ENCODE measurements at regions not wholly inside any gene's neighbourhood (a gene's known extent, or its start where the extent isn't known, plus 50 kb on each side); places are given as distances from the start of the nearest gene placed in this dataset.

- no peak for DNase-seq
- H3K27ac Mint-ChIP-seq = no peak overlapping the region
- H3K9me3 Mint-ChIP-seq = peaks cover 2% of the 10 kb centered on the region
- no peaks in the 10 kb centered on the region for H3K4me1 Mint-ChIP-seq (ENCODE audit: low read depth)
- no peaks in the 10 kb centered on the region for H3K27me3 Mint-ChIP-seq
- no peak overlapping the region for H3K4me3 Mint-ChIP-seq
- no peaks in the 10 kb centered on the region for H3K36me3 Mint-ChIP-seq (ENCODE audit: low read depth)
Measured at GRCh38 chr5:52497133-52497693, 290.5 kb upstream of the ITGA1 start.

- H3K4me3 Mint-ChIP-seq = no peak overlapping the region
- no peak for DNase-seq
- no peaks in the 10 kb centered on the region for H3K4me1 Mint-ChIP-seq (ENCODE audit: low read depth)
- H3K27me3 Mint-ChIP-seq = no peaks in the 10 kb centered on the region
- H3K36me3 Mint-ChIP-seq (ENCODE audit: low read depth) = no peaks in the 10 kb centered on the region
- no peak overlapping the region for H3K27ac Mint-ChIP-seq
- H3K9me3 Mint-ChIP-seq = peaks cover 2% of the 10 kb centered on the region
Measured at GRCh38 chr5:52498607-52499006, 289.1 kb upstream of the ITGA1 start.

- DNase-seq = no peak
- no peaks in the 10 kb centered on the region for H3K9me3 Mint-ChIP-seq
- no peaks in the 10 kb centered on the region for H3K27me3 Mint-ChIP-seq
- H3K4me1 Mint-ChIP-seq (ENCODE audit: low read depth) = peaks cover 3% of the 10 kb centered on the region
- no peak overlapping the region for H3K27ac Mint-ChIP-seq
- H3K4me3 Mint-ChIP-seq = no peak overlapping the region
- no peaks in the 10 kb centered on the region for H3K36me3 Mint-ChIP-seq (ENCODE audit: low read depth)
Measured at GRCh38 chr5:52502460-52502999, 285.2 kb upstream of the ITGA1 start.

GRCh38 chr5:52504584-52505240, 283.0 kb upstream of the ITGA1 start:
- DNase-seq = no peak
- no peak overlapping the region for H3K27ac Mint-ChIP-seq
- H3K27me3 Mint-ChIP-seq = no peaks in the 10 kb centered on the region
- H3K36me3 Mint-ChIP-seq (ENCODE audit: low read depth) = no peaks in the 10 kb centered on the region
- H3K9me3 Mint-ChIP-seq = no peaks in the 10 kb centered on the region
- peaks cover 3% of the 10 kb centered on the region for H3K4me1 Mint-ChIP-seq (ENCODE audit: low read depth)
- H3K4me3 Mint-ChIP-seq = no peak overlapping the region

GRCh38 chr5:52517667-52518066, 270.0 kb upstream of the ITGA1 start:
- Mint-ChIP-seq H3K27ac (no peak overlapping the region), H3K27me3 (no peaks in the 10 kb centered on the region), H3K36me3 (ENCODE audit: low read depth) (no peaks in the 10 kb centered on the region), H3K4me1 (ENCODE audit: low read depth) (no peaks in the 10 kb centered on the region), H3K9me3 (no peaks in the 10 kb centered on the region), H3K4me3 (no peak overlapping the region)
- DNase-seq = no peak

- no peaks in the 10 kb centered on the region for H3K27me3 Mint-ChIP-seq
- no peak overlapping the region for H3K4me3 Mint-ChIP-seq
- H3K9me3 Mint-ChIP-seq = no peaks in the 10 kb centered on the region
- H3K36me3 Mint-ChIP-seq (ENCODE audit: low read depth) = no peaks in the 10 kb centered on the region
- no peaks in the 10 kb centered on the region for H3K4me1 Mint-ChIP-seq (ENCODE audit: low read depth)
- DNase-seq = no peak
- no peak overlapping the region for H3K27ac Mint-ChIP-seq
Measured at GRCh38 chr5:52520171-52520570, 267.5 kb upstream of the ITGA1 start.

- H3K4me3 Mint-ChIP-seq = no peak overlapping the region
Measured at GRCh38 chr5:52521236-52521635, 266.5 kb upstream of the ITGA1 start.

GRCh38 chr5:52523701-52524100, 264.0 kb upstream of the ITGA1 start:
- no peaks in the 10 kb centered on the region for H3K36me3 Mint-ChIP-seq (ENCODE audit: low read depth)
- DNase-seq = no peak
- no peak overlapping the region for H3K4me3 Mint-ChIP-seq
- H3K9me3 Mint-ChIP-seq = no peaks in the 10 kb centered on the region
- H3K27me3 Mint-ChIP-seq = no peaks in the 10 kb centered on the region
- no peak overlapping the region for H3K27ac Mint-ChIP-seq
- no peaks in the 10 kb centered on the region for H3K4me1 Mint-ChIP-seq (ENCODE audit: low read depth)

More at GRCh38 chr5:52521236-52521635, 266.5 kb upstream of the ITGA1 start:
- no peak overlapping the region for H3K27ac Mint-ChIP-seq
- H3K4me1 Mint-ChIP-seq (ENCODE audit: low read depth) = no peaks in the 10 kb centered on the region
- H3K36me3 Mint-ChIP-seq (ENCODE audit: low read depth) = no peaks in the 10 kb centered on the region
- DNase-seq = no peak
- no peaks in the 10 kb centered on the region for H3K27me3 Mint-ChIP-seq
- H3K9me3 Mint-ChIP-seq = no peaks in the 10 kb centered on the region

GRCh38 chr5:52531105-52531504, 256.6 kb upstream of the ITGA1 start:
- Mint-ChIP-seq H3K27ac (no peak overlapping the region), H3K36me3 (ENCODE audit: low read depth) (no peaks in the 10 kb centered on the region), H3K4me1 (ENCODE audit: low read depth) (no peaks in the 10 kb centered on the region), H3K27me3 (peaks cover 4% of the 10 kb centered on the region), H3K9me3 (peaks cover 9% of the 10 kb centered on the region), H3K4me3 (no peak overlapping the region)
- DNase-seq = no peak

- Mint-ChIP-seq H3K9me3 (no peaks in the 10 kb centered on the region), H3K4me1 (ENCODE audit: low read depth) (no peaks in the 10 kb centered on the region), H3K27me3 (peaks cover 7% of the 10 kb centered on the region), H3K4me3 (no peak overlapping the region), H3K36me3 (ENCODE audit: low read depth) (no peaks in the 10 kb centered on the region), H3K27ac (no peak overlapping the region)
- no peak for DNase-seq
Measured at GRCh38 chr5:52543594-52543993, 244.1 kb upstream of the ITGA1 start.

GRCh38 chr5:52544738-52545137, 243.0 kb upstream of the ITGA1 start:
- H3K9me3 Mint-ChIP-seq = no peaks in the 10 kb centered on the region
- H3K4me1 Mint-ChIP-seq (ENCODE audit: low read depth) = no peaks in the 10 kb centered on the region
- no peak overlapping the region for H3K27ac Mint-ChIP-seq
- DNase-seq = no peak
- H3K27me3 Mint-ChIP-seq = peaks cover 7% of the 10 kb centered on the region
- no peaks in the 10 kb centered on the region for H3K36me3 Mint-ChIP-seq (ENCODE audit: low read depth)
- H3K4me3 Mint-ChIP-seq = no peak overlapping the region

- DNase-seq = no peak
- Mint-ChIP-seq H3K9me3 (no peaks in the 10 kb centered on the region), H3K36me3 (ENCODE audit: low read depth) (no peaks in the 10 kb centered on the region), H3K27ac (no peak overlapping the region), H3K27me3 (peaks cover 8% of the 10 kb centered on the region), H3K4me3 (no peak overlapping the region), H3K4me1 (ENCODE audit: low read depth) (no peaks in the 10 kb centered on the region)
Measured at GRCh38 chr5:52554293-52554692, 233.4 kb upstream of the ITGA1 start.

- Mint-ChIP-seq H3K27me3 (peaks cover 9% of the 10 kb centered on the region), H3K4me3 (no peak overlapping the region), H3K9me3 (no peaks in the 10 kb centered on the region), H3K27ac (no peak overlapping the region), H3K36me3 (ENCODE audit: low read depth) (no peaks in the 10 kb centered on the region), H3K4me1 (ENCODE audit: low read depth) (no peaks in the 10 kb centered on the region)
- DNase-seq = no peak
Measured at GRCh38 chr5:52560366-52560765, 227.3 kb upstream of the ITGA1 start.

- peaks cover 6% of the 10 kb centered on the region for H3K27me3 Mint-ChIP-seq
Measured at GRCh38 chr5:52562473-52562872, 225.2 kb upstream of the ITGA1 start.

GRCh38 chr5:52564587-52564986, 223.1 kb upstream of the ITGA1 start:
- H3K27me3 Mint-ChIP-seq = peaks cover 9% of the 10 kb centered on the region
- DNase-seq = no peak
- H3K27ac Mint-ChIP-seq = no peak overlapping the region
- no peaks in the 10 kb centered on the region for H3K4me1 Mint-ChIP-seq (ENCODE audit: low read depth)
- H3K36me3 Mint-ChIP-seq (ENCODE audit: low read depth) = no peaks in the 10 kb centered on the region
- H3K4me3 Mint-ChIP-seq = no peak overlapping the region
- no peaks in the 10 kb centered on the region for H3K9me3 Mint-ChIP-seq

More at GRCh38 chr5:52562473-52562872, 225.2 kb upstream of the ITGA1 start:
- no peak for DNase-seq
- H3K9me3 Mint-ChIP-seq = no peaks in the 10 kb centered on the region
- H3K4me1 Mint-ChIP-seq (ENCODE audit: low read depth) = no peaks in the 10 kb centered on the region
- no peaks in the 10 kb centered on the region for H3K36me3 Mint-ChIP-seq (ENCODE audit: low read depth)
- no peak overlapping the region for H3K27ac Mint-ChIP-seq
- H3K4me3 Mint-ChIP-seq = no peak overlapping the region
